Muscle layer of colon (tissue), 2 donors: ENCODE measurements at regions not wholly inside any gene's neighbourhood (a gene's known extent, or its start where the extent isn't known, plus 50 kb on each side); places are given as distances from the start of the nearest gene placed in this dataset.

Experiments
- H3K27ac ChIP-seq: one replicate; pipeline ENCODE4 v1.7.0; 2013; ENCODE audit warnings: low read depth, mild to moderate bottlenecking, low read length, moderate library complexity
- H3K27me3 ChIP-seq, 2 donors: one replicate each; pipeline ENCODE4 v1.7.0; 2013; ENCODE audit warnings: low read length in 2 of 2, mild to moderate bottlenecking in 2 of 2; ENCODE audit not compliant: insufficient read depth in 2 of 2, control insufficient read depth in 1 of 2
- H3K36me3 ChIP-seq: one replicate; pipeline ENCODE4 v1.7.0; 2013; ENCODE audit warnings: mild to moderate bottlenecking, low read length; ENCODE audit not compliant: insufficient read depth
- H3K4me1 ChIP-seq: one replicate; pipeline ENCODE4 v1.7.0; 2013; ENCODE audit warnings: mild to moderate bottlenecking, low read length; ENCODE audit not compliant: insufficient read depth
- H3K4me3 ChIP-seq, 2 donors: one replicate each; pipeline ENCODE4 v1.7.0; 2013; ENCODE audit warnings: low read length in 2 of 2, low read depth in 1 of 2, mild to moderate bottlenecking in 1 of 2, moderate library complexity in 1 of 2
- H3K9ac ChIP-seq: one replicate; pipeline ENCODE4 v1.7.0; 2013; ENCODE audit warnings: low read length
- H3K9me3 ChIP-seq: one replicate; pipeline ENCODE4 v1.7.0; 2013; ENCODE audit warnings: mild to moderate bottlenecking, low read length
- donor health status: abdominal sarcoma.
- donor health status: Adenocarcinoma of cecum.

GRCh38 chr5:96026406-96027041 is 64.9 kb upstream of the ELL2 start:
- Histone ChIP-seq H3K4me1 (no peaks in the 10 kb centered on the region), H3K4me3 (no peak overlapping the region), H3K9me3 (no peaks in the 10 kb centered on the region), H3K27ac (no peak overlapping the region), H3K27me3 (no peaks in the 10 kb centered on the region), H3K9ac (no peak overlapping the region), H3K36me3 (no peaks in the 10 kb centered on the region)

- Histone ChIP-seq H3K9ac (no peak overlapping the region), H3K9me3 (no peaks in the 10 kb centered on the region), H3K27me3 (no peaks in the 10 kb centered on the region), H3K36me3 (no peaks in the 10 kb centered on the region), H3K4me1 (no peaks in the 10 kb centered on the region), H3K4me3 (no peak overlapping the region), H3K27ac (no peak overlapping the region)
Observed at GRCh38 chr5:96024683-96025475, 63.2 kb upstream of the ELL2 start.

- H3K9me3 ChIP-seq = no peaks in the 10 kb centered on the region
- H3K36me3 ChIP-seq = no peaks in the 10 kb centered on the region
- no peak overlapping the region for H3K4me3 ChIP-seq
- H3K4me1 ChIP-seq = no peaks in the 10 kb centered on the region
- H3K27me3 ChIP-seq = no peaks in the 10 kb centered on the region
- H3K27ac ChIP-seq = no peak overlapping the region
- H3K9ac ChIP-seq = no peak overlapping the region
Observed at GRCh38 chr5:96023518-96023917, 61.9 kb upstream of the ELL2 start.

DNA sequence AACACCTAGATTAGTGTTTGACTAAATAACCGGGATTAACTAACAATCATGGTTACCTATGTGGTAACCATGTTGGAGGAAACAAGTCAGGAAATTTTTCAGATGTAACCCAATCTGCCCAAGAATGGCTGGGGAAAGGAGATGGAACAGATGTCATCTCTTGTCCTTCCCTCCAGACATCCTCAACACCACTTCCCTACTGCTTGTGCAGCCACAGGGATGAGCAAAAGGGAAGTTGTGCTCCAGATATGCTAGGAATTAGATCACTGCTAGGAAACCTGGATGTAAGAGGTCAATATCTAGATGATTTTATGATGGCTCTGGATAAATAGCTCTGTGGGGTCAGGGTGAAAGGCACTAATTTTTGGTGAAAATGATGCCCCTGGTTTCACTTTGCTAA is 61.3 kb upstream of the ELL2 start:
- no peaks in the 10 kb centered on the region for H3K36me3 ChIP-seq
- no peak overlapping the region for H3K9ac ChIP-seq
- H3K4me3 ChIP-seq = no peak overlapping the region
- H3K9me3 ChIP-seq = no peaks in the 10 kb centered on the region
- no peaks in the 10 kb centered on the region for H3K27me3 ChIP-seq
- no peak overlapping the region for H3K27ac ChIP-seq
- H3K4me1 ChIP-seq = no peaks in the 10 kb centered on the region

DNA sequence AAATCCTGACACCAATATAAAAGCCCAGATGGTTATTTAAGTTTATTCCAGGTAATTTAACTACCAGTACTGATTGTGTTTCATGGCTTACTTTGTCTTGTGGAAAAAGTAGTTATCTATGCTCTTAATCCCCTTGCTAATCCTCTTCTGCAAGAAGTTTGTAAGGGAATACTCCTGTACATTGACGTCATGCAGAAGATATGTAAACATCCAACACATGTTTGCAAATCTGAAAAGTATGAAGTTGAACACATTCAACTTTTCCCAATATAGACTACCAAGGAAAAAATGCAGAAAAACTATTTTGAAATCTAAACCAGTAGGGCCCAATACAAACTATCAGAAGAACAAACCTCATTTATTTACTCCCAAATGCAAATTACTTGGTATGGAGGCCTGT is 56.3 kb upstream of the ELL2 start:
- Histone ChIP-seq H3K4me3 (no peak overlapping the region), H3K27me3 (no peaks in the 10 kb centered on the region), H3K36me3 (no peaks in the 10 kb centered on the region), H3K27ac (no peak overlapping the region), H3K9ac (no peak overlapping the region), H3K4me1 (no peaks in the 10 kb centered on the region), H3K9me3 (no peaks in the 10 kb centered on the region)

DNA sequence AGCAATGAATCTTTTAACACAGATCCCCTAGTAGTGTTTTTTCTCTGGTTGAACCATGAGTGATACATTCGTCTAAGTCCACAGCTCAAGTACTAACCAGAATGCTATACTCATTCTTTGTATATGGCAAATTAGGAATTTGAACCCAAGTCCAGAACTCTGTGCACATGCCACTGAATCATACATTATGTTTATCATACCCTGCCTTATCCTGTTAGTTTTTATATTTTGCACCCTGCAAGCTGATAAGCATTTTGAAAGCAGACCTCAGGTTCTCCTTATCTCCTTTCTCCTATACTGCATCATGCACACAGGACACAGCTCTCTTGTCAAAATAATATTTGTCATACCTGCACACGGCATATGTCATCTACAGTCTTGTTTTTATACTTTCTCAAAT is 54.6 kb upstream of the ELL2 start:
- no peaks in the 10 kb centered on the region for H3K4me1 ChIP-seq
- no peaks in the 10 kb centered on the region for H3K36me3 ChIP-seq
- no peak overlapping the region for H3K27ac ChIP-seq
- no peak overlapping the region for H3K4me3 ChIP-seq
- H3K9ac ChIP-seq = no peak overlapping the region
- no peaks in the 10 kb centered on the region for H3K27me3 ChIP-seq
- no peaks in the 10 kb centered on the region for H3K9me3 ChIP-seq

- H3K9ac ChIP-seq = no peak overlapping the region
- no peak overlapping the region for H3K4me3 ChIP-seq
- no peaks in the 10 kb centered on the region for H3K27me3 ChIP-seq
- H3K36me3 ChIP-seq = no peaks in the 10 kb centered on the region
- H3K27ac ChIP-seq = no peak overlapping the region
- H3K9me3 ChIP-seq = no peaks in the 10 kb centered on the region
- H3K4me1 ChIP-seq = no peaks in the 10 kb centered on the region
Observed at GRCh38 chr5:96015709-96016108, 54.1 kb upstream of the ELL2 start.

DNA sequence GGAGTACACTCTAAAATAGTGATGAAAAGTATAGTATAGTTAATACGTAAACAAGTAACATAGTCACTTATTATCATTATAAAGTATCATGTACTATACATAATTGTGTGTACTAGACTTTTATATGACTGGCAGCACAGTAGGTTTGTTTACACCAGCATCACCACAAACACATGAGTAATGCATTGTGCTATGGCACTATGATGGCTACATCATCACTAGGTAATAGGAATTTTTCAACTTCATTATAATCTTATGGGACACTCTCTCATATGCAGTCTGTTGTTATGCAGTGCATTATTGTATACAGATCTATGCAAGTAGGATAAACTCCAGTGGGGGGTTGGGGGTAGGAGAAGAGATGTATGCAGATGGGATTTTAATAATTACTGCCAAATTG is 52.7 kb upstream of the ELL2 start:
- Histone ChIP-seq H3K9ac (no peak overlapping the region), H3K36me3 (no peaks in the 10 kb centered on the region), H3K27me3 (no peaks in the 10 kb centered on the region), H3K9me3 (no peaks in the 10 kb centered on the region), H3K4me3 (no peak overlapping the region), H3K4me1 (no peaks in the 10 kb centered on the region), H3K27ac (no peak overlapping the region)

DNA sequence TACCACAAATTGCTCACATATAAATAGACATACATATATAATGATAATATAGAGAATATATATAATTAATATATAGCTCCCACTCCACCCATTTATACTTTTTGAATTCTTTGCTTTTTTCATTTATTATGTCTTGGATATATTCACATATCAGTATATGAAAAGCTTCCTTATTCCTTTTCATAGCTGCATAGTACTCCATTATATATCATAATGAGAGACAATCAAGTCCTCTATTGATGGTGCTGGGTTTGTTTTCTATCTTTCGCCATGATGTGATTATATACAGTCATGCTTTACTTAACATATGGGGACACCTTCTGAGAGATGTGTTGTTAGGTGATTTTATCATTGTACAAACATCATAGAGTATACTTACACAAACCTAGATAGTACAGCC is 51.6 kb upstream of the ELL2 start:
- Histone ChIP-seq H3K9ac (no peak overlapping the region), H3K4me1 (no peaks in the 10 kb centered on the region), H3K27ac (no peak overlapping the region), H3K36me3 (no peaks in the 10 kb centered on the region), H3K9me3 (no peaks in the 10 kb centered on the region), H3K4me3 (no peak overlapping the region), H3K27me3 (no peaks in the 10 kb centered on the region)

DNA sequence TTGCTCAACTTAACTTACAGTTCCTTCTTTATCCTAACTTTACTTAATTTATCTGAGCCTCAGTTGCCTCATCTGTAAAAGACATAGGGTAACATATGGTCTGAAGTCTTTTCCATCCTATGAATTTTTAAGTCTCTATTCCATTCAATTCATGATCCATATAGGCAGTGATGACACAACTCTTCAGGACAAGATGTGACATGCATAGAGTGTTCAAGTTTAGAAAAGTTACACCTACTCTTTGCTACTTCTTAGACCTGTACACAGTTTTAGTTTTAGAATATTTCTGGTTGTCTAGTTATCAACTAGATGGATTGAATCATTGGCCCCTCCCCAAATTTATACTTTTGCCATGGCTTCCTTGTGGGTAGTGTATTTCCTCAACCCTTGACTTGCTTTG is 50.7 kb upstream of the ELL2 start:
- no peaks in the 10 kb centered on the region for H3K27me3 ChIP-seq
- H3K9ac ChIP-seq = no peak overlapping the region
- no peak overlapping the region for H3K4me3 ChIP-seq
- no peaks in the 10 kb centered on the region for H3K4me1 ChIP-seq
- no peak overlapping the region for H3K27ac ChIP-seq
- no peaks in the 10 kb centered on the region for H3K36me3 ChIP-seq
- no peaks in the 10 kb centered on the region for H3K9me3 ChIP-seq
